Spleen (tissue), 7 donors: ENCODE measurements at regions not wholly inside any gene's neighbourhood (a gene's known extent, or its start where the extent isn't known, plus 50 kb on each side); places are given as distances from the start of the nearest gene placed in this dataset.

Experiments
- POLR2A ChIP-seq, 3 donors: fragments of 450-650 bp; IDR thresholded peaks; one replicate each; pipeline ENCODE4 v1.5.1; 2017; ENCODE audit warnings: antibody characterized with exemption in 3 of 3, mild to moderate bottlenecking in 1 of 3
- POLR2AphosphoS5 ChIP-seq, 3 donors: sonication (generic); formaldehyde crosslinking; IDR thresholded peaks; one replicate each; pipeline ENCODE4 v1.5.1; 2017; ENCODE audit warnings: antibody characterized with exemption in 3 of 3
- TF ChIP-seq, protein P1 (sequence below), 11 experiments: fragments of 200-600 bp in 7 of 11; fragments of 450-650 bp in 4 of 11; sonication (generic) in 4 of 11; IDR thresholded peaks in 8 of 11; conservative IDR thresholded peaks in 3 of 11; 1 replicate in 7 of 11; 2 replicates in 4 of 11; pipeline versions ENCODE4 v1.4.0 to v1.8.0; 2016 to 2021; ENCODE audit warnings: antibody characterized with exemption in 11 of 11, inconsistent platforms in 4 of 11, mild to moderate bottlenecking in 1 of 11
- donor health status: DM: no; HTN: no; CAD: no; lungs with moderate emphysema.
- donor health status: DM: no; HTN: no; CAD: no.
- donor health status: DM: no; HTN: no; CAD: no.

DNA sequence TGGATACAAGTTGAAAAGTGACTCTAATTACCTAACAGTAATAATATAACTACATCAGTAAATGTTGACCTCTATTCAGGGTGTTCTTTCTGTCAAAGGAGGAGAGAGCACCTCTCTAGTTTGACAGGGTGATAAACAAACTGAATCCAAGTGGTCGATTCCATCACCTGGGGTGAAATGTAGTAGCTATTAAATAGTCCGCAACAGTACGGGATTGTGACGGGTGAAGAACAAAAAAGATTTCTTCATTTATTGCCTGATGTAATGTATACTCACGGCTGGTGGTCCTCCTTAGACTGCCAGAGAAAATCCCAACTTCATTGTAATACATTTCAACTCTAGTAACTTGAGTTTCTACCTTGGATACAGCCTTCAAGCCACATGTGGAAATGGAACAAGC lies 292.5 kb upstream of the CELF2 start:
- TF ChIP-seq, protein P1, sequence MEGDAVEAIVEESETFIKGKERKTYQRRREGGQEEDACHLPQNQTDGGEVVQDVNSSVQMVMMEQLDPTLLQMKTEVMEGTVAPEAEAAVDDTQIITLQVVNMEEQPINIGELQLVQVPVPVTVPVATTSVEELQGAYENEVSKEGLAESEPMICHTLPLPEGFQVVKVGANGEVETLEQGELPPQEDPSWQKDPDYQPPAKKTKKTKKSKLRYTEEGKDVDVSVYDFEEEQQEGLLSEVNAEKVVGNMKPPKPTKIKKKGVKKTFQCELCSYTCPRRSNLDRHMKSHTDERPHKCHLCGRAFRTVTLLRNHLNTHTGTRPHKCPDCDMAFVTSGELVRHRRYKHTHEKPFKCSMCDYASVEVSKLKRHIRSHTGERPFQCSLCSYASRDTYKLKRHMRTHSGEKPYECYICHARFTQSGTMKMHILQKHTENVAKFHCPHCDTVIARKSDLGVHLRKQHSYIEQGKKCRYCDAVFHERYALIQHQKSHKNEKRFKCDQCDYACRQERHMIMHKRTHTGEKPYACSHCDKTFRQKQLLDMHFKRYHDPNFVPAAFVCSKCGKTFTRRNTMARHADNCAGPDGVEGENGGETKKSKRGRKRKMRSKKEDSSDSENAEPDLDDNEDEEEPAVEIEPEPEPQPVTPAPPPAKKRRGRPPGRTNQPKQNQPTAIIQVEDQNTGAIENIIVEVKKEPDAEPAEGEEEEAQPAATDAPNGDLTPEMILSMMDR (IDR thresholded peaks at IDR 0.05 in 8 of 11, conservative IDR thresholded peaks at IDR 0.05 in 3 of 11): no peak
- TF ChIP-seq POLR2A (IDR thresholded peaks at IDR 0.05) (no peak), POLR2AphosphoS5 (IDR thresholded peaks at IDR 0.05) (no peak)
